ENCODE measurements at regions not wholly inside any gene's neighbourhood (a gene's known extent, or its start where the extent isn't known, plus 50 kb on each side); places are given as distances from the start of the nearest gene placed in this dataset.

DNA sequence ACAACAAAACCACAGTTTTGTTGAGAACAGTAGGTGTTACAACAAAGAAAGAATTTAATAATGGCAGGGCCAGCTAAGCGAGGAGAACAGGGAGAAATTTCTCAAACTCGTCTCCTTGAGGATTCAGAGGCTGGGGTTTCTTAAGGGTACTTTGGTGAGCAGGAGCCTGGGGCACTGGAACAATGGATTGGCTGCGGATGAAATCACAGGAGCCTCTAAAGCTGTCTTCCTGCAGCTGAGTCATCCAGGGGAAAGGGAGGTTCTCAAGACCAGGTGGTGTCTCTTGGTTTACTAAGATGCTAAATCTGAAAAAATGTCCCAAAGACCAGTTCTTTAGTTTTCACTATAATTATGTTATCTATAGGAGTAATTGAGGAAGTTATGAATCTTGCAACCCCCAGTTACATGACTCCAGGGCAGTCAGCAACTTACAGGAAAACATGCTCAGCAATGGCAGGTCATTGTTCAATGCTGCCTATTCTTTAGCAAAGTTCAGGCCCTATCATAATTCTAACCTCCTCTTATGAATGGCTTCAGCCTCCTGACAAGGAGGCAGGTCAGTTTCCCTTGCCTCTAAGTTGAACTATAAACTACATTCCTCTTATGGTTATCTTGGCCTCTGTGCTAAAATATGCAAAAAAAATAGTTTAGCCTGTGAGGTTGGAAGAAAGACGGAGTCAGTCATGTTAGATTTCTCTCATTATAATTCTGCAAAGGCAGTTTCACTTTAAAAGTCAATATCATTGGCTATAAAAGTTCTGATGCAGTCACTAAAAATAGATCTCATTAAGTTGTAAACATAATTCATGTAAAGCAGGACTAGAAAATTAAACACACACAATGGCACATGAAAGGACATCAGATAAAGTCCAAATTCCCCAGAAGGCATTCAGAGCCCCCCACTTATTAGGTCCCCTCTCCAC is 63.3 kb upstream of the CKS2 start:
- Mint-ChIP-seq H3K27me3 (ENCODE audit: low read depth) (peaks cover 2% of the 10 kb centered on the region), H3K9me3 (ENCODE audit: low read depth) (peaks cover 6% of the 10 kb centered on the region), H3K4me3 (ENCODE audit: unreplicated experiment) (no peak overlapping the region), H3K27ac (ENCODE audit: unreplicated experiment) (no peak overlapping the region), H3K36me3 (ENCODE audit: low read depth) (no peaks in the 10 kb centered on the region), H3K4me1 (ENCODE audit: low read depth) (peaks cover 6% of the 10 kb centered on the region)
- TF ChIP-seq, protein P1, sequence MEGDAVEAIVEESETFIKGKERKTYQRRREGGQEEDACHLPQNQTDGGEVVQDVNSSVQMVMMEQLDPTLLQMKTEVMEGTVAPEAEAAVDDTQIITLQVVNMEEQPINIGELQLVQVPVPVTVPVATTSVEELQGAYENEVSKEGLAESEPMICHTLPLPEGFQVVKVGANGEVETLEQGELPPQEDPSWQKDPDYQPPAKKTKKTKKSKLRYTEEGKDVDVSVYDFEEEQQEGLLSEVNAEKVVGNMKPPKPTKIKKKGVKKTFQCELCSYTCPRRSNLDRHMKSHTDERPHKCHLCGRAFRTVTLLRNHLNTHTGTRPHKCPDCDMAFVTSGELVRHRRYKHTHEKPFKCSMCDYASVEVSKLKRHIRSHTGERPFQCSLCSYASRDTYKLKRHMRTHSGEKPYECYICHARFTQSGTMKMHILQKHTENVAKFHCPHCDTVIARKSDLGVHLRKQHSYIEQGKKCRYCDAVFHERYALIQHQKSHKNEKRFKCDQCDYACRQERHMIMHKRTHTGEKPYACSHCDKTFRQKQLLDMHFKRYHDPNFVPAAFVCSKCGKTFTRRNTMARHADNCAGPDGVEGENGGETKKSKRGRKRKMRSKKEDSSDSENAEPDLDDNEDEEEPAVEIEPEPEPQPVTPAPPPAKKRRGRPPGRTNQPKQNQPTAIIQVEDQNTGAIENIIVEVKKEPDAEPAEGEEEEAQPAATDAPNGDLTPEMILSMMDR (IDR thresholded peaks at IDR 0.05), result no peak
- DNase-seq (ENCODE audit: low spot score), result no peak

DNA sequence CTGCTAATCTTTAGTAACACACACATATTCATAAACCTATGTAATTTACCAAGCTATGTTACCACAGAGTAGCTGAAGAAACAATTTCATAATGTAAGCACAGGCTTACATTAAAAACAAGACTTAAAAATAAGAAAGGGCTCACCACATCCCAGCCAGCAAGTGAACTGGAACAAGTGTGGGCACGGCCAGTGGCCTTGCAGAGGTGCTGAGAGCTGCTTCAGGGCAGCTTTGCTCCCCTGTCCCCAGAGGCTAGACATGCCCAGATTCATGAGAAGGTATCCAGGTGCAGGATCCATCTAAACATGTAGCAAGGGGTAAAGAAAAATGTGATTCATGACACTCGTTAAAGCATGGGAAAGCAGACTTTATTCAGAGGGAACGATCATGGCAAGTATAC is 62.0 kb upstream of the CKS2 start:
- H3K4me1 Mint-ChIP-seq (ENCODE audit: low read depth), result peaks cover 6% of the 10 kb centered on the region
- no peaks in the 10 kb centered on the region for H3K36me3 Mint-ChIP-seq (ENCODE audit: low read depth)
- TF ChIP-seq, protein P1 (IDR thresholded peaks at IDR 0.05), result no peak
- no peak overlapping the region for H3K4me3 Mint-ChIP-seq (ENCODE audit: unreplicated experiment)
- no peak overlapping the region for H3K27ac Mint-ChIP-seq (ENCODE audit: unreplicated experiment)
- peaks cover 2% of the 10 kb centered on the region for H3K27me3 Mint-ChIP-seq (ENCODE audit: low read depth)
- no peak for DNase-seq (ENCODE audit: low spot score)
- H3K9me3 Mint-ChIP-seq (ENCODE audit: low read depth), result peaks cover 6% of the 10 kb centered on the region

DNA sequence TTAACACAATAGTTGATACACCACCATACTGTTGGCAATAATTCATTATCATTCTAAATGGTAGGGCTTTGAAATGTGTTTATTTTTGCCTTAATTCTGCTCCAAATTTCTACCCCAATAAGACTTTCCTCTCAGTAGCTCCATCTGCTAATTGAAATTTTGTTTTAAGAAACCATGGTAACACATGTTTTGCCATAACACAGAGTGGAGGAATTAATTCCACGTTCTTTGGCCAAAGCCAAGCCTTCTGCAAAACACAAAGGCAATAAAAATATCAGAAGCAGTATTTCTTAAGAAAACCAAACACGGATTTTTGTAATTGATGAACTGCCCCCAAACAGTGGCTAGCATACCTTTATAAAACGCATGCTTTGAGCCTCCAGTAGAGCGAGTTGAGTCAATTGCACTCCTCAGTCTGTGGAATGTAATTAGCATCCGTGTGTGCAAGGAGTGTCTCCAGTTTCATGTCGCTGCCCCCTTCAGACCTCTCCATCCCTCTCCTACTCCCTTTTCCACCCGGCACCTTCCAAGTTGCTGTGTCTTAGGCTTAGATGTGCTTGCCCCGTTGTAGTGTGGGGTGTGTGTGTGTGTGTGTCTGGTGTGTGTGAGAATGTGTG is 58.2 kb upstream of the CKS2 start:
- Mint-ChIP-seq H3K4me1 (ENCODE audit: low read depth) (peaks cover 6% of the 10 kb centered on the region), H3K9me3 (ENCODE audit: low read depth) (peaks cover 7% of the 10 kb centered on the region), H3K27ac (ENCODE audit: unreplicated experiment) (no peak overlapping the region), H3K27me3 (ENCODE audit: low read depth) (no peaks in the 10 kb centered on the region), H3K36me3 (ENCODE audit: low read depth) (peaks cover 3% of the 10 kb centered on the region), H3K4me3 (ENCODE audit: unreplicated experiment) (no peak overlapping the region)
- TF ChIP-seq, protein P1 (IDR thresholded peaks at IDR 0.05), result no peak
- DNase-seq (ENCODE audit: low spot score), result no peak

DNA sequence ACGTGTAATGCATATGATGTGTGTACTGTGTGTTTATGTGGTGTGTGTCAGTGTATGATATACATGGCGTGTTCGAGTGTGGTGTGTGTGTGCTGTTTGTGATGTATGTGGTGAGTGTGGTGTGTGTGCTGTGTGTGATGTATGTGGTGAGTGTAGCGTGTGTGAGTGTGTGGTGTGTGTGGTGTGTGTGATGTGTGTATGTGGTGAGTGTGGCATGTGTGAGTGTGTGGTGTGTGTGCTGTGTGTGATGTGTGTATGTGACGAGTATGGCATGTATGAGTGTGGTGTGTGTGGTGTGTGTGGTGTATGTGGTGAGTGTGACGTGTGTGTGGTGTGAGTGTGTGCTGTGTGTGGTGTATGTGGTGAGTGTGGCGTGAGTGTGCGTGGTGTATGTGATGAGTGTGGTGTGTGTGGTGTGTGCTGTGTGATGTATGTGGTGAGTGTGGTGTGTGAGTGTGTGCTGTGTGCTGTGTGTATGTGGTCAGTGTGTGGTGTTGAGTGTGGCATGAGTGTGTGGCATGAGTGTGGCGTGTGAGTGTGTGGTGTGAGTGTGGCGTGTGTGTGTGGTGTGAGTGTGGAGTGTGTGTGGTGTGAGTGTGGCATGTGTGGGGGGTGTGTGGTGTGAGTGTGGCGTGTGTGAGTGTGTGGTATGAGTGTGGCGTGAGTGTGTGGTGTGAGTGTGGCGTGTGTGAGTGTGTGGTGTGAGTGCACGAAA is 56.8 kb upstream of the CKS2 start:
- no peaks in the 10 kb centered on the region for H3K4me1 Mint-ChIP-seq (ENCODE audit: low read depth)

More for the DNA sequence above, 56.8 kb upstream of the CKS2 start:
- no peak for DNase-seq (ENCODE audit: low spot score)
- H3K27ac Mint-ChIP-seq (ENCODE audit: unreplicated experiment), result no peak overlapping the region
- H3K27me3 Mint-ChIP-seq (ENCODE audit: low read depth), result no peaks in the 10 kb centered on the region
- H3K9me3 Mint-ChIP-seq (ENCODE audit: low read depth), result peaks cover 12% of the 10 kb centered on the region
- TF ChIP-seq, protein P1 (IDR thresholded peaks at IDR 0.05), result no peak
- H3K36me3 Mint-ChIP-seq (ENCODE audit: low read depth), result peaks cover 4% of the 10 kb centered on the region
- H3K4me3 Mint-ChIP-seq (ENCODE audit: unreplicated experiment), result no peak overlapping the region
